HEK293 (cell line): ENCODE measurements at regions not wholly inside any gene's neighbourhood (a gene's known extent, or its start where the extent isn't known, plus 50 kb on each side); places are given as distances from the start of the nearest gene placed in this dataset.
"Not testable (repeated sequence)": the region's sequence is repeated elsewhere in the genome, so short reads cannot be mapped to it uniquely, and the experiment has no call there.

ENCODE experiments used
- CTCF ChIA-PET: fragments of 350-600 bp; formaldehyde crosslinking; extraction: SDS; loops from one replicate; lab custom pipeline; 2021; ENCODE audit warnings: antibody characterized with exemption; lab: Yijun Ruan, JAX
- POLR2A ChIA-PET: fragments of 300-600 bp; formaldehyde crosslinking; extraction: SDS; loops from one replicate; lab custom pipeline; 2020; ENCODE audit warnings: antibody characterized with exemption, inconsistent platforms; lab: Yijun Ruan, JAX
- H3K27ac ChIP-seq: fragments of 200-500 bp; sonication (Bioruptor generic); 2 replicates; pipeline ENCODE4 v1.5.1; 2014; ENCODE audit warnings: low read depth, low read length, control low read depth, inconsistent platforms; ENCODE audit errors: extremely low read depth
- H3K36me3 ChIP-seq, 2 experiments: fragments of 200-500 bp in 1 of 2; sonication (Bioruptor generic) in 1 of 2; 1 replicate in 1 of 2; 2 replicates in 1 of 2; pipeline ENCODE4 v1.5.1; 2014 to 2017; ENCODE audit warnings: inconsistent platforms in 2 of 2, low read length in 2 of 2; ENCODE audit not compliant: control insufficient read depth in 2 of 2, insufficient read depth in 1 of 2
- H3K4me1 ChIP-seq: fragments of 200-500 bp; sonication (Bioruptor generic); 2 replicates; pipeline ENCODE4 v1.5.1; 2014; ENCODE audit warnings: mild to moderate bottlenecking, low read length, inconsistent platforms; ENCODE audit not compliant: control insufficient read depth, insufficient read depth
- H3K4me3 ChIP-seq: 2 replicates; pipeline ENCODE4 v1.5.1; 2011; ENCODE audit warnings: low read depth, mild to moderate bottlenecking, control low read depth, low read length, moderate library complexity
- H3K9me3 ChIP-seq: fragments of 200-500 bp; sonication (Bioruptor generic); 2 replicates; pipeline ENCODE4 v1.5.1; 2014; ENCODE audit warnings: low read depth, low read length, inconsistent platforms; ENCODE audit not compliant: control insufficient read depth, insufficient read depth
- BCL11B ChIP-seq: fragments of 450-650 bp; formaldehyde crosslinking; IDR thresholded peaks from 2 replicates; pipeline ENCODE4 v1.5.1; 2016; ENCODE audit warnings: low read depth, missing biosample characterization, missing genetic modification characterization
- GLIS1 ChIP-seq: fragments of 450-650 bp; formaldehyde crosslinking; IDR thresholded peaks from 2 replicates; pipeline ENCODE4 v1.5.1; 2016; ENCODE audit warnings: missing biosample characterization, missing genetic modification characterization
- HOXC10 ChIP-seq: sonication (generic); formaldehyde crosslinking; IDR thresholded peaks from 2 replicates; pipeline ENCODE4 v1.8.1; 2023; ENCODE audit warnings: mild to moderate bottlenecking, missing genetic modification reagents
- SCRT2 ChIP-seq: fragments of 450-650 bp; formaldehyde crosslinking; IDR thresholded peaks from 2 replicates; pipeline ENCODE4 v1.5.1; 2016; ENCODE audit warnings: missing biosample characterization, missing genetic modification characterization
- TCF7L2 ChIP-seq: IDR thresholded peaks from 2 replicates; pipeline ENCODE4 v1.6.1; 2011; ENCODE audit warnings: low read depth, mild to moderate bottlenecking, inconsistent platforms, low read length, moderate library complexity, borderline replicate concordance
- ZBTB20 ChIP-seq: fragments of 450-650 bp; formaldehyde crosslinking; IDR thresholded peaks from 2 replicates; pipeline ENCODE4 v1.5.1; 2016; ENCODE audit warnings: missing biosample characterization, missing genetic modification characterization
- ZFP41 ChIP-seq: fragments of 450-650 bp; formaldehyde crosslinking; IDR thresholded peaks from 2 replicates; pipeline ENCODE4 v1.5.1; 2016; ENCODE audit warnings: missing biosample characterization, missing genetic modification characterization, borderline replicate concordance
- ZNF146 ChIP-seq: fragments of 450-650 bp; formaldehyde crosslinking; IDR thresholded peaks from 2 replicates; pipeline ENCODE4 v1.5.1; 2016; ENCODE audit warnings: missing biosample characterization, missing genetic modification characterization
- ZNF18 ChIP-seq: fragments of 450-650 bp; formaldehyde crosslinking; IDR thresholded peaks from 2 replicates; pipeline ENCODE4 v1.5.1; 2016; ENCODE audit warnings: missing biosample characterization, missing genetic modification characterization
- ZNF26 ChIP-seq: fragments of 450-650 bp; formaldehyde crosslinking; IDR thresholded peaks from 2 replicates; pipeline ENCODE4 v1.5.1; 2016; ENCODE audit warnings: missing biosample characterization, missing genetic modification characterization
- ZNF280D ChIP-seq: fragments of 450-650 bp; formaldehyde crosslinking; IDR thresholded peaks from 2 replicates; pipeline ENCODE4 v1.5.1; 2016; ENCODE audit warnings: missing biosample characterization, missing genetic modification characterization
- ZNF391 ChIP-seq: fragments of 450-650 bp; formaldehyde crosslinking; IDR thresholded peaks from 2 replicates; pipeline ENCODE4 v1.5.1; 2016; ENCODE audit warnings: low read depth, missing biosample characterization, missing genetic modification characterization, borderline replicate concordance
- ZNF473 ChIP-seq: fragments of 450-650 bp; formaldehyde crosslinking; IDR thresholded peaks from 2 replicates; pipeline ENCODE4 v1.5.1; 2017; ENCODE audit warnings: missing biosample characterization, missing genetic modification characterization
- ZNF514 ChIP-seq: fragments of 450-650 bp; formaldehyde crosslinking; IDR thresholded peaks from 2 replicates; pipeline ENCODE4 v1.5.1; 2016; ENCODE audit warnings: missing biosample characterization, missing genetic modification characterization
- ZNF518A ChIP-seq: fragments of 450-650 bp; formaldehyde crosslinking; conservative IDR thresholded peaks from 2 replicates; pipeline ENCODE4 v1.5.1; 2016; ENCODE audit warnings: low read depth, missing biosample characterization, missing genetic modification characterization
- ZNF530 ChIP-seq: fragments of 450-650 bp; formaldehyde crosslinking; IDR thresholded peaks from 2 replicates; pipeline ENCODE4 v1.5.1; 2016; ENCODE audit warnings: low read depth, missing biosample characterization, missing genetic modification characterization
- ZNF549 ChIP-seq: fragments of 450-650 bp; IDR thresholded peaks from 2 replicates; pipeline ENCODE4 v1.5.1; 2018; ENCODE audit warnings: missing biosample characterization, missing genetic modification characterization, mild to moderate bottlenecking, inconsistent platforms, moderate library complexity
- ZNF654 ChIP-seq: fragments of 450-650 bp; formaldehyde crosslinking; IDR thresholded peaks from 2 replicates; pipeline ENCODE4 v1.5.1; 2016; ENCODE audit warnings: low read depth, missing biosample characterization, missing genetic modification characterization
- ZNF660 ChIP-seq: fragments of 450-650 bp; IDR thresholded peaks from 2 replicates; pipeline ENCODE4 v1.5.1; 2018; ENCODE audit warnings: missing biosample characterization, mild to moderate bottlenecking, missing genetic modification characterization
- ZNF677 ChIP-seq: fragments of 450-650 bp; IDR thresholded peaks from 2 replicates; pipeline ENCODE4 v1.5.0; 2018; ENCODE audit warnings: missing biosample characterization, mild to moderate bottlenecking, missing genetic modification characterization, moderate library complexity
- ZNF785 ChIP-seq: fragments of 450-650 bp; formaldehyde crosslinking; IDR thresholded peaks from 2 replicates; pipeline ENCODE4 v1.5.1; 2016; ENCODE audit warnings: missing biosample characterization, missing genetic modification characterization

GRCh38 chr2:61727746-61728145 lies 126.1 kb downstream of the FAM161A start:
- CTCF ChIA-PET, result interaction anchor here (0.6 to 1.6 kb wide), 2 partner anchors 8 to 170 kb away, joined by 3 to 4 read pairs; no protein-coding TSS in a partner anchor
- H3K36me3 ChIP-seq, result no peaks in the 10 kb centered on the region
- TF ChIP-seq ZNF518A (no peak), BCL11B (tag by site-specific recombination) (no peak), TCF7L2 (no peak), ZNF18 (no peak), HOXC10 (CRISPR knock-in tag) (no peak), ZNF391 (no peak), ZNF785 (tag by site-specific recombination) (no peak), GLIS1 (no peak), SCRT2 (tag by site-specific recombination) (no peak), ZNF280D (tag by site-specific recombination) (no peak), ZNF26 (no peak)

GRCh38 chr2:61726456-61727209 lies 127.2 kb downstream of the FAM161A start:
- Histone ChIP-seq H3K4me1 (no peaks in the 10 kb centered on the region), H3K36me3 (no peaks in the 10 kb centered on the region), H3K4me3 (no peak overlapping the region), H3K27ac (no peak overlapping the region), H3K9me3 (no peaks in the 10 kb centered on the region)
- no peak for TF ChIP-seq ZNF146 (tag by site-specific recombination)
- TF ChIP-seq ZBTB20, result no peak
- TF ChIP-seq ZFP41 (tag by site-specific recombination), result no peak
- TF ChIP-seq ZNF654, result no peak
- TF ChIP-seq ZNF677, result no peak
- no peak for TF ChIP-seq ZNF530 (tag by site-specific recombination)
- no peak for TF ChIP-seq ZNF514
- no peak for TF ChIP-seq ZNF473 (tag by site-specific recombination)
- TF ChIP-seq ZNF549 (tag by site-specific recombination), result no peak
- no peak for TF ChIP-seq HOXC10 (CRISPR knock-in tag)
- TF ChIP-seq ZNF660, result no peak
- CTCF ChIA-PET, result no interaction called here
- POLR2A ChIA-PET, result no interaction called here

More at GRCh38 chr2:61727746-61728145, 126.1 kb downstream of the FAM161A start:
- POLR2A ChIA-PET, result no interaction called here
- Histone ChIP-seq H3K4me1 (no peaks in the 10 kb centered on the region), H3K9me3 (no peaks in the 10 kb centered on the region), H3K4me3 (no peak overlapping the region), H3K27ac (no peak overlapping the region)

- CTCF ChIA-PET, result not testable (repeated sequence)
Observed at GRCh38 chr2:61723364-61723763, 130.5 kb downstream of the FAM161A start.

More at GRCh38 chr2:61723364-61723763, 130.5 kb downstream of the FAM161A start:
- not testable (repeated sequence) for H3K9me3 ChIP-seq, H3K4me1 ChIP-seq, H3K36me3 ChIP-seq, H3K27ac ChIP-seq, H3K4me3 ChIP-seq
- POLR2A ChIA-PET, result interaction anchor here (0.7 kb wide), 1 partner anchor 52 kb away, joined by 3 read pairs; no protein-coding TSS in a partner anchor
